Brain microvascular endothelial cell (primary cell): ENCODE measurements at regions not wholly inside any gene's neighbourhood (a gene's known extent, or its start where the extent isn't known, plus 50 kb on each side); places are given as distances from the start of the nearest gene placed in this dataset.

Source experiments
- DNase-seq: peaks from one replicate; pipeline ENCODE4 v3.0.0-alpha.2; 2020
- H3K27ac ChIP-seq: fragments of 250-450 bp; sonication (Bioruptor Pico); 2 replicates; pipeline ENCODE4 v1.5.1; 2020; ENCODE audit warnings: mild to moderate bottlenecking, moderate library complexity
- H3K27me3 ChIP-seq: fragments of 250-450 bp; sonication (Bioruptor Pico); replicated peaks from 2 replicates; pipeline ENCODE4 v1.5.1; 2020; ENCODE audit warnings: mild to moderate bottlenecking
- H3K36me3 ChIP-seq: fragments of 250-450 bp; sonication (Bioruptor Pico); replicated peaks from 2 replicates; pipeline ENCODE4 v1.5.1; 2020; ENCODE audit warnings: mild to moderate bottlenecking
- H3K4me3 ChIP-seq: 2 replicates; pipeline ENCODE4 v1.5.1; 2011; ENCODE audit warnings: low read depth, mild to moderate bottlenecking, control low read depth, low read length, moderate library complexity
- in situ Hi-C: cut with HindIII; loops from 2 replicates; pipeline ENCODE4 v1.10.0; 2017; ENCODE audit warnings: low sequenced_read_pairs, low pct_ligation_motif_present
- TF ChIP-seq, protein P1 (sequence below): IDR thresholded peaks from 2 replicates; pipeline ENCODE4 v1.5.1; 2011; ENCODE audit warnings: low read depth, mild to moderate bottlenecking, moderate library complexity, low read length, control low read depth, inconsistent platforms; ENCODE audit errors: missing control alignments

DNA sequence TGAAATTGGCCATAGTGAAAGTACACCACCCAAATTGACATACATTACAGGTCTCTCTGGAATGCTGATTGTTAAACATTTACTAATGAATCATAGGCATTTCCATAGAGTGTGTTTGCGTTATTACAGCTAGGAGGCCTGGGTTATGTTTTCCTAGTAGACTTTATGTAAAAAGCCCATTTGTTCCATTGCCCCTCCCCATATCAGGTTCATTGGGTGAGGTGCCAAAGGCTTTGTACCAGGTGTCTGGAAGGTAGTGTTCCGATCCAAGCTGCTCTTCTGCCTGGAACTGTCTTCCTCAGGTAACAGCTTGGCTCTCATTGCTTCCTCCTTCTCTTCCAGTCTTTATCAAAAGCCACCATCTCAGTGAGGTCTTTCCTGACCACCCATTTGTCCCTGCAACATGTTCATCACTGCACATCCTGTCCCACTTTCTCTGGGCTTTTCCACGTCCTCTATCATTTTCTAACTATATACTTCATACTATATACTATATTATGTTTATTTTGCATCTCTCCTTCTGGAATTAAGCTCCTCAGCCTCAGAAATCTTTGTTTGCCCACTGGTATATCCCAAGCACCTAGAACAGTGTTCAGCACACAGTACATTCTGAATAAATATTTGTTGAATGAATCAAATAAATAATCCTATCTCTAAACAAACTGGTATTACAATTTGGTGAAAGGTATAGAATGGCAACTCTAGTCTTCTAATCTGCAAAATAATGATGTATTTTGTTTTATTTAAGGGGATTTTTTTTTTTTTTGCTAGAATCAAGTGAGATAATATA, 252.3 kb downstream of the KTN1 start:
- Histone ChIP-seq H3K27me3 (no peaks in the 10 kb centered on the region), H3K27ac (no peak overlapping the region), H3K4me3 (no peak overlapping the region), H3K36me3 (no peaks in the 10 kb centered on the region)
- TF ChIP-seq, protein P1, sequence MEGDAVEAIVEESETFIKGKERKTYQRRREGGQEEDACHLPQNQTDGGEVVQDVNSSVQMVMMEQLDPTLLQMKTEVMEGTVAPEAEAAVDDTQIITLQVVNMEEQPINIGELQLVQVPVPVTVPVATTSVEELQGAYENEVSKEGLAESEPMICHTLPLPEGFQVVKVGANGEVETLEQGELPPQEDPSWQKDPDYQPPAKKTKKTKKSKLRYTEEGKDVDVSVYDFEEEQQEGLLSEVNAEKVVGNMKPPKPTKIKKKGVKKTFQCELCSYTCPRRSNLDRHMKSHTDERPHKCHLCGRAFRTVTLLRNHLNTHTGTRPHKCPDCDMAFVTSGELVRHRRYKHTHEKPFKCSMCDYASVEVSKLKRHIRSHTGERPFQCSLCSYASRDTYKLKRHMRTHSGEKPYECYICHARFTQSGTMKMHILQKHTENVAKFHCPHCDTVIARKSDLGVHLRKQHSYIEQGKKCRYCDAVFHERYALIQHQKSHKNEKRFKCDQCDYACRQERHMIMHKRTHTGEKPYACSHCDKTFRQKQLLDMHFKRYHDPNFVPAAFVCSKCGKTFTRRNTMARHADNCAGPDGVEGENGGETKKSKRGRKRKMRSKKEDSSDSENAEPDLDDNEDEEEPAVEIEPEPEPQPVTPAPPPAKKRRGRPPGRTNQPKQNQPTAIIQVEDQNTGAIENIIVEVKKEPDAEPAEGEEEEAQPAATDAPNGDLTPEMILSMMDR = no peak
- peak; percentile 11 for DNase-seq
- in situ Hi-C loops = no loop called here

DNA sequence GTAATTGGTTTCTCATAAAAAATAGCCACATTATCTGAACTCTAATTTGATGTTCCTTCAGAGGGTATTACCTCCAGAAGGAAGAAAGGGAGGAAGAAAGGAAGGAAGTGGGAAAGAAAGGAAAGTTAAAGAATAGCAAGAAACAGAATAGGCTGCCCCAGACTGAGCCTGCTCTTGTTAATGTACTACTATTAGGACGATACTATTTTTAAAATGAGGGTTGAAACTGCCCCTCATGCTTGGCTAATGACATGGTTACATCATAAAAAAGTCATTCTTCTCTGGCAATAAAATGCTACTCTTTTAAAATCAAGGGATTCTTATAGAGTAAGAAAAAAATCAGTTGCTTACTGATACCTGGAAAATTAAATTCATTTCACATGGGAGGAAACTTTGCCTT, 253.0 kb downstream of the KTN1 start:
- Histone ChIP-seq H3K4me3 (no peak overlapping the region), H3K36me3 (no peaks in the 10 kb centered on the region), H3K27ac (no peak overlapping the region), H3K27me3 (no peaks in the 10 kb centered on the region)
- TF ChIP-seq, protein P1 = no peak
- DNase-seq = no peak
- in situ Hi-C loops = no loop called here

DNA sequence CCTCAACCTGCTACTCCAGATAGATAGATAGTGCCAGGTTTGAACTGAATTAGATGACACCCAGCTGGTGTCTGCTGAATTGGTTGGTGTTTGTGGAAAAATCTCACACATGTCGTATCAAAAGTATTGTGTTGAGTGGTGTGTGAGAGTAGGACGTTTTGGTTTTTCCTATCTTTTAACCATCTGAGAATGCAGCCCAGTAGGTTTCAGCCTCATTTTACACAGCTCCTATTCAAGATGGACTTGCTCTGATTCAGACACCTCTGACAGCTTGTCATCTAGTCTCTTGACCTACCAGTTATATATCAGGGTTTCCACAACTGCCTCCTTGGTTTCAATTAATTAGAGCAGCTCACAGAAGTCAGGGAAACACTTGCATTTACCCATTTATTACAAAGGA, 254.4 kb downstream of the KTN1 start:
- in situ Hi-C loops = no loop called here
- H3K4me3 ChIP-seq = no peak overlapping the region
- TF ChIP-seq, protein P1 = no peak
- no peak overlapping the region for H3K27ac ChIP-seq
- no peak for DNase-seq
- H3K36me3 ChIP-seq = no peaks in the 10 kb centered on the region
- H3K27me3 ChIP-seq = no peaks in the 10 kb centered on the region

DNA sequence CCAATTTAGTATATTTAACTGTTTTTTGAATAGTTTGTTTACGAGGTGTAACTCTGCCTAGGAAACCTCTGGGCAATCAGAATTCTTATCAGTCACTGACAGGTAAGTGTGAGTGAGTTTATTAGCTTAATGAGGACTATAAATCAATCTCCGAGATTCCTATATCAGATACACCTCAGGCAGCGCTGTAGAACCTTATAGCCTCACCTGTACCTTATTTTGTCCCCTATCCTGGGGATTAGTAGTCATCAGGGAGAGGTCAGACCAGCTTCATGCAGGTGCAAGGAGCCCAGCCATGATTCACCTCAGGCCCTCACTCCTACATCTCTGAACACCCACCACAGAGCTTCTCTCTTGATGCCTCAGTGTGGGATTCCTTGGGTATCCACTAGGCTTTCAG, 256.0 kb downstream of the KTN1 start:
- no peak for DNase-seq
- H3K27me3 ChIP-seq = no peaks in the 10 kb centered on the region
- H3K36me3 ChIP-seq = no peaks in the 10 kb centered on the region
- no peak overlapping the region for H3K4me3 ChIP-seq
- in situ Hi-C loops = no loop called here
- TF ChIP-seq, protein P1 = no peak
- no peak overlapping the region for H3K27ac ChIP-seq

DNA sequence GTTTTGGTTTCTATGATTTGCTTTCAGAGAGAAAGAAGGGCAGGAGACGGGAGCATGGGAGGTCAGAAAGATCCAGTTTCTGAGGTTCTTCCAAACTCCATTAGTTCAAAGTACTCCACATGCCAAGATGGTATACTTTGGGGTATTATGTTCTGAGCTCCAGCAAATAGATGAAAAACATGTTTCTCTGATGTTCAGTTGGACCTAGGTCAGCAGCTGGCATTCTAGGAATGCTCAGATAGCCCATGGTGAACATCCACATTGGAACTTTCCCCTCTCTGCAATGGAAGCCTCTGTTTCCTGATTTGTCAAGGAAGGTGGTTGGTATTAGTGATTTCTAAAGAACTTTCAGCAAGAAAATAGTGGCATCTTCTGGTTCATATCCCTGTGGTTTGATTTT, 257.5 kb downstream of the KTN1 start:
- H3K4me3 ChIP-seq = no peak overlapping the region
- DNase-seq = no peak
- TF ChIP-seq, protein P1 = no peak
- no peaks in the 10 kb centered on the region for H3K36me3 ChIP-seq
- no peak overlapping the region for H3K27ac ChIP-seq
- no peaks in the 10 kb centered on the region for H3K27me3 ChIP-seq
- in situ Hi-C loops = no loop called here
